ENCODE measurements at regions not wholly inside any gene's neighbourhood (a gene's known extent, or its start where the extent isn't known, plus 50 kb on each side); places are given as distances from the start of the nearest gene placed in this dataset.
"Not testable (repeated sequence)": the region's sequence is repeated elsewhere in the genome, so short reads cannot be mapped to it uniquely, and the experiment has no call there.

GRCh38 chr18:66874375-66874774, 270.5 kb upstream of the CDH19 start:
- H3K9me3 ChIP-seq (ENCODE audit: control insufficient read depth, insufficient read depth, low read length): no peaks in the 10 kb centered on the region
- TF ChIP-seq EZH2phosphoT487 (IDR thresholded peaks at IDR 0.05; ENCODE audit: borderline replicate concordance, low read length): no peak
- TF ChIP-seq, protein P1, sequence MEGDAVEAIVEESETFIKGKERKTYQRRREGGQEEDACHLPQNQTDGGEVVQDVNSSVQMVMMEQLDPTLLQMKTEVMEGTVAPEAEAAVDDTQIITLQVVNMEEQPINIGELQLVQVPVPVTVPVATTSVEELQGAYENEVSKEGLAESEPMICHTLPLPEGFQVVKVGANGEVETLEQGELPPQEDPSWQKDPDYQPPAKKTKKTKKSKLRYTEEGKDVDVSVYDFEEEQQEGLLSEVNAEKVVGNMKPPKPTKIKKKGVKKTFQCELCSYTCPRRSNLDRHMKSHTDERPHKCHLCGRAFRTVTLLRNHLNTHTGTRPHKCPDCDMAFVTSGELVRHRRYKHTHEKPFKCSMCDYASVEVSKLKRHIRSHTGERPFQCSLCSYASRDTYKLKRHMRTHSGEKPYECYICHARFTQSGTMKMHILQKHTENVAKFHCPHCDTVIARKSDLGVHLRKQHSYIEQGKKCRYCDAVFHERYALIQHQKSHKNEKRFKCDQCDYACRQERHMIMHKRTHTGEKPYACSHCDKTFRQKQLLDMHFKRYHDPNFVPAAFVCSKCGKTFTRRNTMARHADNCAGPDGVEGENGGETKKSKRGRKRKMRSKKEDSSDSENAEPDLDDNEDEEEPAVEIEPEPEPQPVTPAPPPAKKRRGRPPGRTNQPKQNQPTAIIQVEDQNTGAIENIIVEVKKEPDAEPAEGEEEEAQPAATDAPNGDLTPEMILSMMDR (IDR thresholded peaks at IDR 0.05; ENCODE audit: low read depth, low read length, poor library complexity, severe bottlenecking): no peak

DNA sequence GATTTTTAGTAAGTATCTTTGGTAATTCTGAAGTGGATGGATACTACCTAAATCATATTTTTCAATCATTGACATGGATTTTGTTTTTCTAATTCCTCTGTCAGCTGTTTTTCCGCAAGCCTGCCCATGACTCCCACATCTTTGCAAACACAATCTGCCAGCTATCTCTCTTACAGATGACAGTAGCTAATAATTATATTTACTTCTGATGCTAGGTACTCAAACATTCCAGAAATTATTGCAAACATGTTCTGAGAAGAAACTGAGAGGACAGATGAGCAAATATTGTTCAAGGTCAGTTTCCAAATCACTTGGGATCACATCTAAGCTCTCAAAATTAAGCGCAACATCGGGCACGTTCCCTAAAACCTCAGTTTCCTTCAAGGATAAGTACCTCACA, 270.0 kb upstream of the CDH19 start:
- H3K9me2 ChIP-seq (replicated peaks; ENCODE audit: control insufficient read depth, low read length): no peaks in the 10 kb centered on the region
- no peak overlapping the region for H3K27ac ChIP-seq (ENCODE audit: low read depth, low read length)
- H4K20me1 ChIP-seq (ENCODE audit: control insufficient read depth, insufficient read depth, low read depth, low read length): no peaks in the 10 kb centered on the region
- no peak overlapping the region for H3K4me3 ChIP-seq (ENCODE audit: low read length)
- H3K9me3 ChIP-seq (ENCODE audit: control insufficient read depth, insufficient read depth, low read length): no peaks in the 10 kb centered on the region
- no peak for TF ChIP-seq EZH2phosphoT487 (IDR thresholded peaks at IDR 0.05; ENCODE audit: borderline replicate concordance, low read length)
- TF ChIP-seq, protein P1 (IDR thresholded peaks at IDR 0.05; ENCODE audit: low read depth, low read length, poor library complexity, severe bottlenecking): no peak
- H3K4me2 ChIP-seq (ENCODE audit: low read length): no peak overlapping the region
- no peaks in the 10 kb centered on the region for H3K79me2 ChIP-seq (ENCODE audit: control insufficient read depth, low read length)
- H3K36me3 ChIP-seq (ENCODE audit: control insufficient read depth, low read length): no peaks in the 10 kb centered on the region
- no peaks in the 10 kb centered on the region for H3F3A ChIP-seq (ENCODE audit: control insufficient read depth, insufficient read depth)
- H3K27me3 ChIP-seq (ENCODE audit: control insufficient read depth, low read length): no peaks in the 10 kb centered on the region
- no peaks in the 10 kb centered on the region for H3K4me1 ChIP-seq (ENCODE audit: control insufficient read depth, low read length)

More at GRCh38 chr18:66874375-66874774, 270.5 kb upstream of the CDH19 start:
- Histone ChIP-seq H3K79me2 (ENCODE audit: control insufficient read depth, low read length) (no peaks in the 10 kb centered on the region), H3K27me3 (ENCODE audit: control insufficient read depth, low read length) (no peaks in the 10 kb centered on the region), H3K4me3 (ENCODE audit: low read length) (no peak overlapping the region), H4K20me1 (ENCODE audit: control insufficient read depth, insufficient read depth, low read depth, low read length) (no peaks in the 10 kb centered on the region), H3K27ac (ENCODE audit: low read depth, low read length) (no peak overlapping the region), H3K4me2 (ENCODE audit: low read length) (no peak overlapping the region), H3F3A (ENCODE audit: control insufficient read depth, insufficient read depth) (no peaks in the 10 kb centered on the region), H3K36me3 (ENCODE audit: control insufficient read depth, low read length) (no peaks in the 10 kb centered on the region), H3K4me1 (ENCODE audit: control insufficient read depth, low read length) (no peaks in the 10 kb centered on the region), H3K9me2 (replicated peaks; ENCODE audit: control insufficient read depth, low read length) (no peaks in the 10 kb centered on the region)

DNA sequence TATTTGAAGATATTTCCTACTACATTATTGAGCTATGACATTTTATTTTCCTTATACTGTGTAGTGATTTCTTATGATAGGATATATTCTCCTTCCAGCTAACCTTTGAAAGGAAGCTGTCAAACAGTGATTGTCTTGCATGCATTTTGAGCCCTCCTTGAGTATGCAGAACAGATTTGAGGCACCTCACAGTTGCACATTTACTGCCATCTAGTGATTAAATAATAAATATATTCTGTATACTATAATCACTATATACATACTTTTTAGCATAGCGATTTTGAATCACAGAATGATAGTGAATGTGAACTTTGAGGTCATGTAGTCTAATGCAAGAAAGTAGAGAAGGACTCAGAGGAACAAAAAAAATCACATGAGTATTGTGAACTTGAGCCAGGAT, 268.4 kb upstream of the CDH19 start:
- no peaks in the 10 kb centered on the region for H3K79me2 ChIP-seq (ENCODE audit: control insufficient read depth, low read length)
- no peaks in the 10 kb centered on the region for H4K20me1 ChIP-seq (ENCODE audit: control insufficient read depth, insufficient read depth, low read depth, low read length)
- no peak overlapping the region for H3K4me3 ChIP-seq (ENCODE audit: low read length)
- H3K9me2 ChIP-seq (replicated peaks; ENCODE audit: control insufficient read depth, low read length): no peaks in the 10 kb centered on the region
- H3K27ac ChIP-seq (ENCODE audit: low read depth, low read length): no peak overlapping the region
- H3K27me3 ChIP-seq (ENCODE audit: control insufficient read depth, low read length): no peaks in the 10 kb centered on the region
- H3K4me1 ChIP-seq (ENCODE audit: control insufficient read depth, low read length): no peaks in the 10 kb centered on the region
- H3F3A ChIP-seq (ENCODE audit: control insufficient read depth, insufficient read depth): no peaks in the 10 kb centered on the region
- no peaks in the 10 kb centered on the region for H3K9me3 ChIP-seq (ENCODE audit: control insufficient read depth, insufficient read depth, low read length)
- TF ChIP-seq, protein P1 (IDR thresholded peaks at IDR 0.05; ENCODE audit: low read depth, low read length, poor library complexity, severe bottlenecking): no peak
- TF ChIP-seq EZH2phosphoT487 (IDR thresholded peaks at IDR 0.05; ENCODE audit: borderline replicate concordance, low read length): no peak
- no peaks in the 10 kb centered on the region for H3K36me3 ChIP-seq (ENCODE audit: control insufficient read depth, low read length)
- no peak overlapping the region for H3K4me2 ChIP-seq (ENCODE audit: low read length)

- TF ChIP-seq, protein P1 (IDR thresholded peaks at IDR 0.05; ENCODE audit: low read depth, low read length, poor library complexity, severe bottlenecking): no peak
- no peak for TF ChIP-seq EZH2phosphoT487 (IDR thresholded peaks at IDR 0.05; ENCODE audit: borderline replicate concordance, low read length)
- Histone ChIP-seq H4K20me1 (ENCODE audit: control insufficient read depth, insufficient read depth, low read depth, low read length) (no peaks in the 10 kb centered on the region), H3K4me3 (ENCODE audit: low read length) (no peak overlapping the region), H3K9me2 (replicated peaks; ENCODE audit: control insufficient read depth, low read length) (no peaks in the 10 kb centered on the region), H3K36me3 (ENCODE audit: control insufficient read depth, low read length) (no peaks in the 10 kb centered on the region), H3K4me2 (ENCODE audit: low read length) (no peak overlapping the region), H3K9me3 (ENCODE audit: control insufficient read depth, insufficient read depth, low read length) (no peaks in the 10 kb centered on the region), H3K4me1 (ENCODE audit: control insufficient read depth, low read length) (no peaks in the 10 kb centered on the region), H3F3A (ENCODE audit: control insufficient read depth, insufficient read depth) (no peaks in the 10 kb centered on the region), H3K27ac (ENCODE audit: low read depth, low read length) (no peak overlapping the region), H3K79me2 (ENCODE audit: control insufficient read depth, low read length) (no peaks in the 10 kb centered on the region), H3K27me3 (ENCODE audit: control insufficient read depth, low read length) (no peaks in the 10 kb centered on the region)
Measured at GRCh38 chr18:66867653-66868052, 263.8 kb upstream of the CDH19 start.

DNA sequence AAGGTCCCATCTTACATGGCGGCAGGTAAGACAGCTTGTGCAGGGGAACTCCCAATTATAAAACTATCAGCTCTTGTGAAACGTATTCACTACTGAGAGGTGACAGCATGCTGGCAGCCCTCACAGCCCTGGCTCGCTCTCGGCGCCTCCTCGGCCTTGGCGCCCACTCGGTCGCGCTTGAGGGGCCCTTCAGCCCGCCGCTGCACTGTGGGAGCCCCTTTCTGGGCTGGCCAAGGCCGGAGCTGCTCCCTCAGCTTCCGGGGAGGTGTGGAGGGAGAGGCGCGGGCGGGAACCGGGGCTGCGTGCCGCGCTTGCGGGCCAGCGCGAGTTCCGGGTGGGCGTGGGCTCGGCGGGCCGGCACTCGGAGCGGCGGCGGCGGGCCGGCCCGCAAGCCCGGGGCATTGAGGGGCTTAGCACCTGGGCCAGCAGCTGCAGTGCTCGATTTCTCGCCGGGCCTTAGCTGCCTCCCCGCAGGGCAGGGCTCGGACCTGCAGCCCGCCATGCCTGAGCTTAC, 262.6 kb upstream of the CDH19 start:
- H3K9me3 ChIP-seq (ENCODE audit: control insufficient read depth, insufficient read depth, low read length); H3K9me2 ChIP-seq (replicated peaks; ENCODE audit: control insufficient read depth, low read length); H3K79me2 ChIP-seq (ENCODE audit: control insufficient read depth, low read length); H3K27ac ChIP-seq (ENCODE audit: low read depth, low read length); H3K4me3 ChIP-seq (ENCODE audit: low read length); H3K4me2 ChIP-seq (ENCODE audit: low read length); H3K4me1 ChIP-seq (ENCODE audit: control insufficient read depth, low read length); H3K27me3 ChIP-seq (ENCODE audit: control insufficient read depth, low read length); H4K20me1 ChIP-seq (ENCODE audit: control insufficient read depth, insufficient read depth, low read depth, low read length); H3K36me3 ChIP-seq (ENCODE audit: control insufficient read depth, low read length); H3F3A ChIP-seq (ENCODE audit: control insufficient read depth, insufficient read depth): not testable (repeated sequence)
